SK-N-SH (cell line): ENCODE measurements at regions not wholly inside any gene's neighbourhood (a gene's known extent, or its start where the extent isn't known, plus 50 kb on each side); places are given as distances from the start of the nearest gene placed in this dataset.

Source experiments
- CHD2 ChIP-seq: fragments of 150-350 bp; IDR thresholded peaks from 2 replicates; pipeline ENCODE4 v1.6.1; 2018; ENCODE audit warnings: low read length; ENCODE audit not compliant: partially characterized antibody
- EP300 ChIP-seq, 2 experiments: IDR thresholded peaks; 2 replicates each; pipeline versions ENCODE4 v1.4.0 to v1.6.1; 2012; ENCODE audit warnings: borderline replicate concordance in 1 of 2, low read depth in 1 of 2, low read length in 1 of 2
- EZH2phosphoT487 ChIP-seq: fragments of 200-600 bp; sonication (generic); IDR thresholded peaks from 2 replicates; pipeline ENCODE4 v1.6.1; 2017; ENCODE audit warnings: low read depth, mixed run types, mild to moderate bottlenecking, antibody characterized with exemption, moderate library complexity, borderline replicate concordance
- SMC3 ChIP-seq: IDR thresholded peaks from 2 replicates; pipeline ENCODE4 v1.6.1; 2012; ENCODE audit warnings: low read depth, low read length, improper control_type of control experiment
- TF ChIP-seq, protein P1 (sequence below): fragments of 200-600 bp; sonication (generic); IDR thresholded peaks from 2 replicates; pipeline ENCODE4 v1.6.1; 2017; ENCODE audit warnings: antibody characterized with exemption, mild to moderate bottlenecking, moderate library complexity
- TF ChIP-seq, protein P2 (sequence below): IDR thresholded peaks from 2 replicates; pipeline ENCODE4 v1.4.0; 2012; ENCODE audit warnings: low read depth, borderline replicate concordance
- TF ChIP-seq, protein P3 (sequence below): fragments of 150-350 bp; IDR thresholded peaks from 2 replicates; pipeline ENCODE4 v1.6.1; 2017; ENCODE audit warnings: antibody characterized with exemption, low read length, low read depth, borderline replicate concordance
- TF ChIP-seq, protein P4 (sequence below): IDR thresholded peaks from 2 replicates; pipeline ENCODE4 v1.6.1; 2012; ENCODE audit warnings: mild to moderate bottlenecking, low read depth, low read length, moderate library complexity

DNA sequence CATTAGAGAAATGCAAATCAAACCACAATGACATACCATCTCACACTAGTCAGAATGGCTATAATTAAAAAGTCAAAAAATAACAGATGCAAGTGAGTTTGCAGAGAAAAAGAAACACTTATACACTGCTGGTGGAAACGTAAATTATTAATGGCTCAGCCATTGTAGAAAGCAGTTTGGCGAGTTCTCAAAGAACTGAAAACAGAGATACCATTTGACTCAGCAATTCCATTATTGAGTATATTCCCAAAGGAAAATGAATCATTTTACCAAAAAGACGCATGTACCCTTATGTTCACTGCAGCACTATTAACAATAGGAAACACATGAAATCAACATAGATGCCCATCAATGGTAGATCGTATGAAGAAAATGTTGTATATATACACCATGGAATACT, 75.0 kb downstream of the NAA11 start:
- TF ChIP-seq, protein P1, sequence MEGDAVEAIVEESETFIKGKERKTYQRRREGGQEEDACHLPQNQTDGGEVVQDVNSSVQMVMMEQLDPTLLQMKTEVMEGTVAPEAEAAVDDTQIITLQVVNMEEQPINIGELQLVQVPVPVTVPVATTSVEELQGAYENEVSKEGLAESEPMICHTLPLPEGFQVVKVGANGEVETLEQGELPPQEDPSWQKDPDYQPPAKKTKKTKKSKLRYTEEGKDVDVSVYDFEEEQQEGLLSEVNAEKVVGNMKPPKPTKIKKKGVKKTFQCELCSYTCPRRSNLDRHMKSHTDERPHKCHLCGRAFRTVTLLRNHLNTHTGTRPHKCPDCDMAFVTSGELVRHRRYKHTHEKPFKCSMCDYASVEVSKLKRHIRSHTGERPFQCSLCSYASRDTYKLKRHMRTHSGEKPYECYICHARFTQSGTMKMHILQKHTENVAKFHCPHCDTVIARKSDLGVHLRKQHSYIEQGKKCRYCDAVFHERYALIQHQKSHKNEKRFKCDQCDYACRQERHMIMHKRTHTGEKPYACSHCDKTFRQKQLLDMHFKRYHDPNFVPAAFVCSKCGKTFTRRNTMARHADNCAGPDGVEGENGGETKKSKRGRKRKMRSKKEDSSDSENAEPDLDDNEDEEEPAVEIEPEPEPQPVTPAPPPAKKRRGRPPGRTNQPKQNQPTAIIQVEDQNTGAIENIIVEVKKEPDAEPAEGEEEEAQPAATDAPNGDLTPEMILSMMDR: no peak
- no peak for TF ChIP-seq EZH2phosphoT487
- TF ChIP-seq, protein P2, sequence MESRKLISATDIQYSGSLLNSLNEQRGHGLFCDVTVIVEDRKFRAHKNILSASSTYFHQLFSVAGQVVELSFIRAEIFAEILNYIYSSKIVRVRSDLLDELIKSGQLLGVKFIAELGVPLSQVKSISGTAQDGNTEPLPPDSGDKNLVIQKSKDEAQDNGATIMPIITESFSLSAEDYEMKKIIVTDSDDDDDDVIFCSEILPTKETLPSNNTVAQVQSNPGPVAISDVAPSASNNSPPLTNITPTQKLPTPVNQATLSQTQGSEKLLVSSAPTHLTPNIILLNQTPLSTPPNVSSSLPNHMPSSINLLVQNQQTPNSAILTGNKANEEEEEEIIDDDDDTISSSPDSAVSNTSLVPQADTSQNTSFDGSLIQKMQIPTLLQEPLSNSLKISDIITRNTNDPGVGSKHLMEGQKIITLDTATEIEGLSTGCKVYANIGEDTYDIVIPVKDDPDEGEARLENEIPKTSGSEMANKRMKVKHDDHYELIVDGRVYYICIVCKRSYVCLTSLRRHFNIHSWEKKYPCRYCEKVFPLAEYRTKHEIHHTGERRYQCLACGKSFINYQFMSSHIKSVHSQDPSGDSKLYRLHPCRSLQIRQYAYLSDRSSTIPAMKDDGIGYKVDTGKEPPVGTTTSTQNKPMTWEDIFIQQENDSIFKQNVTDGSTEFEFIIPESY: no peak
- TF ChIP-seq, protein P3, sequence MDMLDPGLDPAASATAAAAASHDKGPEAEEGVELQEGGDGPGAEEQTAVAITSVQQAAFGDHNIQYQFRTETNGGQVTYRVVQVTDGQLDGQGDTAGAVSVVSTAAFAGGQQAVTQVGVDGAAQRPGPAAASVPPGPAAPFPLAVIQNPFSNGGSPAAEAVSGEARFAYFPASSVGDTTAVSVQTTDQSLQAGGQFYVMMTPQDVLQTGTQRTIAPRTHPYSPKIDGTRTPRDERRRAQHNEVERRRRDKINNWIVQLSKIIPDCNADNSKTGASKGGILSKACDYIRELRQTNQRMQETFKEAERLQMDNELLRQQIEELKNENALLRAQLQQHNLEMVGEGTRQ: no peak
- TF ChIP-seq CHD2: no peak
- TF ChIP-seq SMC3: no peak
- TF ChIP-seq, protein P4, sequence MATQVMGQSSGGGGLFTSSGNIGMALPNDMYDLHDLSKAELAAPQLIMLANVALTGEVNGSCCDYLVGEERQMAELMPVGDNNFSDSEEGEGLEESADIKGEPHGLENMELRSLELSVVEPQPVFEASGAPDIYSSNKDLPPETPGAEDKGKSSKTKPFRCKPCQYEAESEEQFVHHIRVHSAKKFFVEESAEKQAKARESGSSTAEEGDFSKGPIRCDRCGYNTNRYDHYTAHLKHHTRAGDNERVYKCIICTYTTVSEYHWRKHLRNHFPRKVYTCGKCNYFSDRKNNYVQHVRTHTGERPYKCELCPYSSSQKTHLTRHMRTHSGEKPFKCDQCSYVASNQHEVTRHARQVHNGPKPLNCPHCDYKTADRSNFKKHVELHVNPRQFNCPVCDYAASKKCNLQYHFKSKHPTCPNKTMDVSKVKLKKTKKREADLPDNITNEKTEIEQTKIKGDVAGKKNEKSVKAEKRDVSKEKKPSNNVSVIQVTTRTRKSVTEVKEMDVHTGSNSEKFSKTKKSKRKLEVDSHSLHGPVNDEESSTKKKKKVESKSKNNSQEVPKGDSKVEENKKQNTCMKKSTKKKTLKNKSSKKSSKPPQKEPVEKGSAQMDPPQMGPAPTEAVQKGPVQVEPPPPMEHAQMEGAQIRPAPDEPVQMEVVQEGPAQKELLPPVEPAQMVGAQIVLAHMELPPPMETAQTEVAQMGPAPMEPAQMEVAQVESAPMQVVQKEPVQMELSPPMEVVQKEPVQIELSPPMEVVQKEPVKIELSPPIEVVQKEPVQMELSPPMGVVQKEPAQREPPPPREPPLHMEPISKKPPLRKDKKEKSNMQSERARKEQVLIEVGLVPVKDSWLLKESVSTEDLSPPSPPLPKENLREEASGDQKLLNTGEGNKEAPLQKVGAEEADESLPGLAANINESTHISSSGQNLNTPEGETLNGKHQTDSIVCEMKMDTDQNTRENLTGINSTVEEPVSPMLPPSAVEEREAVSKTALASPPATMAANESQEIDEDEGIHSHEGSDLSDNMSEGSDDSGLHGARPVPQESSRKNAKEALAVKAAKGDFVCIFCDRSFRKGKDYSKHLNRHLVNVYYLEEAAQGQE: no peak
- TF ChIP-seq EP300 (IDR thresholded peaks at IDR 0.05; ENCODE audit: borderline replicate concordance in 1 of 2, low read depth in 1 of 2, low read length in 1 of 2): no peak
